NB4 (cell line): ENCODE measurements at regions not wholly inside any gene's neighbourhood (a gene's known extent, or its start where the extent isn't known, plus 50 kb on each side); places are given as distances from the start of the nearest gene placed in this dataset.
A peak's percentile ranks its signal among the peaks of the same experiment; 100 is the strongest.

ENCODE experiments used
- DNase-seq: peaks from one replicate; pipeline ENCODE4 v3.0.0; 2010; ENCODE audit warnings: low read depth
- H3K4me3 ChIP-seq: one replicate; pipeline ENCODE4 v1.5.1; 2011; ENCODE audit warnings: mild to moderate bottlenecking, low read depth, low read length, moderate library complexity
- CTCF ChIP-seq: IDR thresholded peaks from one replicate; pipeline ENCODE4 v1.5.1; 2012; ENCODE audit warnings: low read depth, low read length
- MAX ChIP-seq: IDR thresholded peaks from 2 replicates; pipeline ENCODE4 v1.6.1; 2011; ENCODE audit warnings: low read depth, low read length
- MYC ChIP-seq: IDR thresholded peaks from 2 replicates; pipeline ENCODE4 v1.6.1; 2011; ENCODE audit warnings: low read depth, low read length
- POLR2A ChIP-seq: IDR thresholded peaks from 2 replicates; pipeline ENCODE4 v1.6.1; 2011; ENCODE audit warnings: mild to moderate bottlenecking; ENCODE audit not compliant: insufficient read length; ENCODE audit errors: extremely low read depth

GRCh38 chr15:62644889-62645742 is 397.4 kb upstream of the TPM1 start:
- no peak for DNase-seq
- TF ChIP-seq CTCF (no peak), POLR2A (no peak), MYC (no peak)
- no peak overlapping the region for H3K4me3 ChIP-seq

- peak; percentile 47 for DNase-seq
- TF ChIP-seq MAX: no peak
- no peak for TF ChIP-seq CTCF
- no peak; the same call in 1 of the 2 replicates for TF ChIP-seq MYC
- no peak for TF ChIP-seq POLR2A
- no peak overlapping the region for H3K4me3 ChIP-seq
These were observed 395.2 kb upstream of the TPM1 start for GRCh38 chr15:62647202-62647842.

GRCh38 chr15:62647843-62648505 is 394.6 kb upstream of the TPM1 start:
- no peak overlapping the region for H3K4me3 ChIP-seq
- TF ChIP-seq CTCF: no peak
- DNase-seq: no peak

GRCh38 chr15:62648954-62649353 is 393.6 kb upstream of the TPM1 start:
- TF ChIP-seq CTCF (peak; percentile 8), POLR2A (no peak)
- H3K4me3 ChIP-seq: no peak overlapping the region
- peak; percentile 6 for DNase-seq

- TF ChIP-seq MYC: no peak
- TF ChIP-seq MAX: no peak
- no peak overlapping the region for H3K4me3 ChIP-seq
- DNase-seq: peak; percentile 4
These were observed 392.6 kb upstream of the TPM1 start for GRCh38 chr15:62649793-62650420.

GRCh38 chr15:62653122-62653521 is 389.4 kb upstream of the TPM1 start:
- H3K4me3 ChIP-seq: no peak overlapping the region
- TF ChIP-seq MAX (no peak), MYC (no peak), CTCF (no peak), POLR2A (no peak)
- peak; percentile 25 for DNase-seq
